ENCODE measurements at regions not wholly inside any gene's neighbourhood (a gene's known extent, or its start where the extent isn't known, plus 50 kb on each side); places are given as distances from the start of the nearest gene placed in this dataset.

DNA sequence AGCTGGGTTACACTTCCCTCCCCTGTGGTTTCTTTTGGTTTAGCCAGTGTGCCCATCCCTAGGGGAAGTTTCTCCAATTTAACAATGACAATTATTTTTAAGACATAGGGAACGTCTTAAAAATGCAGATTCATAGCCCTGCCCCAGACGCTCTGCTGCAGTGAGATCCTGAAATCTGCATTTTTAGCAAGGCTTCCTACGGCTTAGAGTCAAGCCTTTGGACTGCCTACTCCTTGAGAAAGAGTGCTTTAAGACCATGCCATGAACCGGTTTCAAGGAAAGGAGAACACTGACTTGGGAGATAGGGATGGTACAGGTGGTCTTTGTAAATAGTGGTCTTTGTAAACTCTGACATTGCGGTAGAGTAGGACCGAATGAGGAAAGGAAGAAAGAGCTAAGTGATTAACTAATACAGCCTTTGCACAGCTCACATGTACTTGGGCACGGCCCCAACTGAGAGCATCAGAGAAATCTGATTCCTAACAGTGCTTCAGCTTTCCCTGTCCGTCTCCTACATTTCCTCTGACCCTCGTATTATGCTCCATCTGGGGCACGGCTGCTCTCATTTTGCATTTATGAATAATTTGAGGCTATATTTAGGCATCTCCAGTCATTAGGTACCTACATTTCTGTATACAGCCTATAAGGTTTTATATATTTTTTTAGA lies 217.6 kb upstream of the TANK start:
- TF ChIP-seq, protein P1, sequence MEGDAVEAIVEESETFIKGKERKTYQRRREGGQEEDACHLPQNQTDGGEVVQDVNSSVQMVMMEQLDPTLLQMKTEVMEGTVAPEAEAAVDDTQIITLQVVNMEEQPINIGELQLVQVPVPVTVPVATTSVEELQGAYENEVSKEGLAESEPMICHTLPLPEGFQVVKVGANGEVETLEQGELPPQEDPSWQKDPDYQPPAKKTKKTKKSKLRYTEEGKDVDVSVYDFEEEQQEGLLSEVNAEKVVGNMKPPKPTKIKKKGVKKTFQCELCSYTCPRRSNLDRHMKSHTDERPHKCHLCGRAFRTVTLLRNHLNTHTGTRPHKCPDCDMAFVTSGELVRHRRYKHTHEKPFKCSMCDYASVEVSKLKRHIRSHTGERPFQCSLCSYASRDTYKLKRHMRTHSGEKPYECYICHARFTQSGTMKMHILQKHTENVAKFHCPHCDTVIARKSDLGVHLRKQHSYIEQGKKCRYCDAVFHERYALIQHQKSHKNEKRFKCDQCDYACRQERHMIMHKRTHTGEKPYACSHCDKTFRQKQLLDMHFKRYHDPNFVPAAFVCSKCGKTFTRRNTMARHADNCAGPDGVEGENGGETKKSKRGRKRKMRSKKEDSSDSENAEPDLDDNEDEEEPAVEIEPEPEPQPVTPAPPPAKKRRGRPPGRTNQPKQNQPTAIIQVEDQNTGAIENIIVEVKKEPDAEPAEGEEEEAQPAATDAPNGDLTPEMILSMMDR (IDR thresholded peaks at IDR 0.05; ENCODE audit: insufficient read depth, low read depth, low read length) = no peak
- no peak for TF ChIP-seq EZH2 (IDR thresholded peaks at IDR 0.05; ENCODE audit: insufficient read depth, low read length)

Measured in astrocyte (in vitro differentiated cells and primary cell).